Endothelial cell (in vitro differentiated cells): ENCODE measurements at regions not wholly inside any gene's neighbourhood (a gene's known extent, or its start where the extent isn't known, plus 50 kb on each side); places are given as distances from the start of the nearest gene placed in this dataset.

ENCODE experiments used
- DNase-seq: peaks from one replicate; pipeline ENCODE4 v3.0.0; 2021; ENCODE audit warnings: low spot score
- H3K27ac Mint-ChIP-seq: one replicate; pipeline ENCODE4 v1.8.0; 2021; ENCODE audit warnings: mixed read lengths, inconsistent platforms; ENCODE audit not compliant: unreplicated experiment
- H3K27me3 Mint-ChIP-seq: one replicate; pipeline ENCODE4 v1.8.0; 2021; ENCODE audit warnings: mild to moderate bottlenecking, moderate library complexity, mixed read lengths, inconsistent platforms; ENCODE audit not compliant: unreplicated experiment
- H3K36me3 Mint-ChIP-seq: one replicate; pipeline ENCODE4 v1.8.0; 2021; ENCODE audit warnings: mild to moderate bottlenecking, low read depth, mixed read lengths, inconsistent platforms; ENCODE audit not compliant: unreplicated experiment
- H3K4me1 Mint-ChIP-seq: one replicate; pipeline ENCODE4 v1.8.0; 2021; ENCODE audit warnings: mild to moderate bottlenecking, mixed read lengths, inconsistent platforms; ENCODE audit not compliant: unreplicated experiment
- H3K4me3 Mint-ChIP-seq: one replicate; pipeline ENCODE4 v1.8.0; 2021; ENCODE audit warnings: mild to moderate bottlenecking, mixed read lengths, inconsistent platforms; ENCODE audit not compliant: unreplicated experiment
- H3K9me3 Mint-ChIP-seq: one replicate; pipeline ENCODE4 v1.8.0; 2021; ENCODE audit warnings: mixed read lengths, inconsistent platforms; ENCODE audit not compliant: unreplicated experiment
- CTCF ChIP-seq: fragments of 200-600 bp; sonication (generic); IDR thresholded peaks from one replicate; pipeline ENCODE4 v1.5.0; 2021; ENCODE audit warnings: antibody characterized with exemption; ENCODE audit not compliant: unreplicated experiment

GRCh38 chr13:70580825-70581224 lies 472.6 kb upstream of the KLHL1 start:
- H3K4me1 Mint-ChIP-seq, result no peaks in the 10 kb centered on the region
- DNase-seq, result no peak
- no peak overlapping the region for H3K4me3 Mint-ChIP-seq
- H3K27ac Mint-ChIP-seq, result no peak overlapping the region
- H3K9me3 Mint-ChIP-seq, result no peaks in the 10 kb centered on the region
- no peak for TF ChIP-seq CTCF
- H3K27me3 Mint-ChIP-seq, result no peaks in the 10 kb centered on the region
- no peaks in the 10 kb centered on the region for H3K36me3 Mint-ChIP-seq

GRCh38 chr13:70579941-70580340 lies 471.7 kb upstream of the KLHL1 start:
- no peak for DNase-seq
- no peak for TF ChIP-seq CTCF
- no peaks in the 10 kb centered on the region for H3K9me3 Mint-ChIP-seq
- no peaks in the 10 kb centered on the region for H3K27me3 Mint-ChIP-seq
- no peaks in the 10 kb centered on the region for H3K36me3 Mint-ChIP-seq
- no peak overlapping the region for H3K4me3 Mint-ChIP-seq
- no peak overlapping the region for H3K27ac Mint-ChIP-seq
- no peaks in the 10 kb centered on the region for H3K4me1 Mint-ChIP-seq

GRCh38 chr13:70571221-70571620 lies 463.0 kb upstream of the KLHL1 start:
- no peak for TF ChIP-seq CTCF

GRCh38 chr13:70568571-70568970 lies 460.3 kb upstream of the KLHL1 start:
- Mint-ChIP-seq H3K36me3 (no peaks in the 10 kb centered on the region), H3K9me3 (peaks cover 3% of the 10 kb centered on the region), H3K4me3 (no peak overlapping the region), H3K4me1 (no peaks in the 10 kb centered on the region), H3K27ac (no peak overlapping the region), H3K27me3 (no peaks in the 10 kb centered on the region)
- peak; percentile 71 for TF ChIP-seq CTCF
- peak; percentile 39 for DNase-seq

More at GRCh38 chr13:70571221-70571620, 463.0 kb upstream of the KLHL1 start:
- H3K4me1 Mint-ChIP-seq, result no peaks in the 10 kb centered on the region
- H3K27me3 Mint-ChIP-seq, result no peaks in the 10 kb centered on the region
- no peak for DNase-seq
- no peak overlapping the region for H3K27ac Mint-ChIP-seq
- no peaks in the 10 kb centered on the region for H3K36me3 Mint-ChIP-seq
- H3K4me3 Mint-ChIP-seq, result no peak overlapping the region
- H3K9me3 Mint-ChIP-seq, result peaks cover 3% of the 10 kb centered on the region

- Mint-ChIP-seq H3K9me3 (no peaks in the 10 kb centered on the region), H3K36me3 (no peaks in the 10 kb centered on the region), H3K27ac (no peak overlapping the region), H3K4me1 (no peaks in the 10 kb centered on the region), H3K4me3 (no peak overlapping the region), H3K27me3 (no peaks in the 10 kb centered on the region)
- no peak for DNase-seq
- no peak for TF ChIP-seq CTCF
Observed at GRCh38 chr13:70544706-70545105, 436.5 kb upstream of the KLHL1 start.
